Endothelial cell of umbilical vein (primary cell): ENCODE measurements at regions not wholly inside any gene's neighbourhood (a gene's known extent, or its start where the extent isn't known, plus 50 kb on each side); places are given as distances from the start of the nearest gene placed in this dataset.

Source experiments
- BruUV-seq: library from RNA; stranded (reverse); fragments of 400-500 nt; replicated peaks from 2 replicates; lab custom pipeline; 2021; lab: Mats Ljungman, UMichigan
- CTCF ChIA-PET: fragments of 300-600, 350-600 bp; sonication (Branson Sonifier 250); formaldehyde crosslinking; loops from one replicate; lab custom pipeline; 2021; ENCODE audit warnings: antibody characterized with exemption, inconsistent platforms; lab: Charles Lee
- POLR2A ChIA-PET: fragments of 300-600, 350-600 bp; sonication (Branson Sonifier 250); formaldehyde crosslinking; loops from one replicate; lab custom pipeline; 2021; ENCODE audit warnings: antibody characterized with exemption, inconsistent platforms; lab: Charles Lee
- DNase-seq: peaks from one replicate; pipeline ENCODE4 v3.0.0-alpha.2; 2011; ENCODE audit warnings: low read depth, low spot score
- FAIRE-seq: peaks from 2 replicates; lab custom pipeline; 2011; peaks lifted over from hg19 to GRCh38; lab: Jason Lieb, UNC
- H2AFZ ChIP-seq: 2 replicates; pipeline ENCODE4 v1.6.0; 2012; ENCODE audit warnings: low read depth, low read length, control low read depth, inconsistent platforms
- H3K27ac ChIP-seq: 2 replicates; pipeline ENCODE4 v1.5.1; 2011; ENCODE audit warnings: low read depth, mild to moderate bottlenecking, control low read depth, low read length, moderate library complexity; ENCODE audit not compliant: insufficient read depth
- H3K27me3 ChIP-seq, 2 experiments: 2 replicates each; pipeline versions ENCODE4 v1.6.0 to v1.6.1; 2011; ENCODE audit warnings: low read length in 2 of 2, mixed read lengths in 1 of 2; ENCODE audit not compliant: control insufficient read depth in 2 of 2, insufficient read depth in 2 of 2
- H3K36me3 ChIP-seq, 2 experiments: 2 replicates in 1 of 2; 3 replicates in 1 of 2; pipeline ENCODE4 v1.5.1; 2011; ENCODE audit warnings: low read length in 2 of 2, mild to moderate bottlenecking in 1 of 2, moderate library complexity in 1 of 2; ENCODE audit not compliant: control insufficient read depth in 2 of 2, insufficient read depth in 2 of 2; ENCODE audit errors: extremely low read depth in 1 of 2
- H3K4me1 ChIP-seq: 3 replicates; pipeline ENCODE4 v1.5.1; 2011; ENCODE audit warnings: mild to moderate bottlenecking, low read length; ENCODE audit not compliant: control insufficient read depth, insufficient read depth; ENCODE audit errors: extremely low read depth
- H3K4me2 ChIP-seq: 2 replicates; pipeline ENCODE4 v1.6.1; 2011; ENCODE audit warnings: low read length, control low read depth, mixed read lengths; ENCODE audit not compliant: insufficient read depth
- H3K4me3 ChIP-seq, 3 experiments: fragments of 200-600 bp in 1 of 3; sonication (generic), shearing (Covaris generic) in 1 of 3; replicated peaks in 1 of 3; 2 replicates each; pipeline ENCODE4 v1.5.1; 2011 to 2016; ENCODE audit warnings: control low read depth in 3 of 3, low read length in 3 of 3, mild to moderate bottlenecking in 2 of 3, inconsistent platforms in 1 of 3, low read depth in 1 of 3, moderate library complexity in 1 of 3; ENCODE audit not compliant: insufficient read depth in 1 of 3
- H3K79me2 ChIP-seq: 2 replicates; pipeline ENCODE4 v1.6.0; 2012; ENCODE audit warnings: low read length, inconsistent platforms; ENCODE audit not compliant: control insufficient read depth, insufficient read depth
- H3K9ac ChIP-seq: replicated peaks from 2 replicates; pipeline ENCODE3; 2011; ENCODE audit warnings: low read length, control low read depth; ENCODE audit not compliant: insufficient read depth; ENCODE audit errors: extremely low read depth
- H3K9me1 ChIP-seq: replicated peaks from 3 replicates; pipeline ENCODE4 v1.6.0; 2011; ENCODE audit warnings: mild to moderate bottlenecking, low read length; ENCODE audit not compliant: control insufficient read depth, insufficient read depth; ENCODE audit errors: extremely low read depth
- H3K9me3 ChIP-seq: replicated peaks from 2 replicates; pipeline ENCODE4 v1.5.1; 2012; ENCODE audit warnings: low read length, inconsistent platforms; ENCODE audit not compliant: control insufficient read depth, insufficient read depth
- H4K20me1 ChIP-seq: replicated peaks from 2 replicates; pipeline ENCODE3; 2011; ENCODE audit warnings: mild to moderate bottlenecking, low read length; ENCODE audit not compliant: control insufficient read depth, insufficient read depth; ENCODE audit errors: extremely low read depth
- EZH2 ChIP-seq: IDR thresholded peaks from 2 replicates; pipeline ENCODE4 v1.6.1; 2012; ENCODE audit warnings: borderline replicate concordance, low read depth, mild to moderate bottlenecking, moderate library complexity, low read length, inconsistent platforms; ENCODE audit not compliant: severe bottlenecking
- FOS ChIP-seq: IDR thresholded peaks from 2 replicates; pipeline ENCODE4 v1.6.1; 2011; ENCODE audit warnings: mild to moderate bottlenecking, low read length, moderate library complexity, borderline replicate concordance; ENCODE audit not compliant: insufficient read depth
- GATA2 ChIP-seq: IDR thresholded peaks from 2 replicates; pipeline ENCODE4 v1.7.0; 2011; ENCODE audit warnings: low read depth, mild to moderate bottlenecking, moderate library complexity, mixed read lengths, low read length; ENCODE audit not compliant: insufficient read length, insufficient read depth
- JUN ChIP-seq: IDR thresholded peaks from 2 replicates; pipeline ENCODE4 v1.6.1; 2011; ENCODE audit warnings: borderline replicate concordance, low read depth; ENCODE audit not compliant: insufficient read length, insufficient read depth
- MYC ChIP-seq: IDR thresholded peaks from one replicate; pipeline ENCODE4 v1.6.1; 2011; ENCODE audit warnings: mild to moderate bottlenecking, low read depth, low read length
- POLR2A ChIP-seq: IDR thresholded peaks from 2 replicates; pipeline ENCODE4 v1.6.1; 2012; ENCODE audit warnings: low read depth, mild to moderate bottlenecking, control low read depth, low read length
- POLR2AphosphoS5 ChIP-seq: IDR thresholded peaks from 2 replicates; pipeline ENCODE4 v1.6.1; 2012; ENCODE audit warnings: low read depth, mild to moderate bottlenecking, control low read depth, low read length, moderate library complexity; ENCODE audit not compliant: insufficient read depth
- dilution Hi-C: fragments of 300-500 bp; cut with MboI; formaldehyde crosslinking; loops from one replicate; pipeline ENCODE4 v1.15.0; 2019; ENCODE audit warnings: low sequenced_read_pairs; ENCODE audit not compliant: extremely low pct_ligation_motif_present
- intact Hi-C: fragments of 100-400 bp; cut with micrococcal nuclease; formaldehyde crosslinking; loops from one replicate; pipeline ENCODE4 v1.10.0; 2022
- TF ChIP-seq, protein P1 (sequence below), 2 donors: IDR thresholded peaks; 1 replicate in 1 of 2; 2 replicates in 1 of 2; pipeline ENCODE4 v1.5.1; 2011; ENCODE audit warnings: low read length in 2 of 2, mild to moderate bottlenecking in 2 of 2, moderate library complexity in 2 of 2, control low read depth in 1 of 2, inconsistent platforms in 1 of 2, low read depth in 1 of 2; ENCODE audit not compliant: insufficient read depth in 1 of 2; ENCODE audit errors: extremely low read depth in 1 of 2
- TF ChIP-seq, protein P2 (sequence below): IDR thresholded peaks from 2 replicates; pipeline ENCODE4 v1.6.1; 2011; ENCODE audit not compliant: insufficient read depth, insufficient read length

DNA sequence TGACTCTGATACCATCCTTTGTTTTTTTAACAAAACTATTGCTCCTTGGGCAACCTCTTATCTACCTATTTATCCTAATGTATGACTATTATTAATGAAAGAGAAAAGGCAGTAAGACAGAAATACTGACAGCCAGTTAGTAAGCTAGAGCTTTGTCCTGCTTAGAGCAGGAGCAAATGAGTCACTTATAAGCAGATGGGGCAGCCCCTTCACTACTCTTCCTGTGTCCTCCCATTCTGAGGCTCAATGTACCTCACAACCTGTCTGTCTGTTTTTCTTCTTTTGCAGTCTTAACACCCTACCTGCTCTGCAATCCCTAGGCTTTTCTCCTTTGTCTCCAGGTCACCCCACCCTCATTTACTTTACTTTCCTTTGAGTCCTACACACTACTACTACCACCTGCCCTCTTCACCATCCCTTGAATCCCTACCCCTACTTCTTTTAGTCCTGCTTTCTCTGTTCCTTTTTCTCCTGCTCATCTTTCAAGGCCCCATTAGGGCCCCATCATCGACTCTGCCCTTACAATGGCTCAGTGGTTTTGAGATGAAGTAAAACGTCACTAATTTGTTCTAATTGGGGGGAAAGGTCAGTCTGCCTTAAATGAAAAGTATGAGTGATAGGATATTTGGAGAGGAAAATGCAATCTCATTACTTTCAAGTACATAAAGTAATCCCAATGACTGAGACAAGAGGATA lies 294.3 kb downstream of the GUCY2F start:
- ChIA-PET CTCF (no interaction called here), POLR2A (no interaction called here)
- H3K79me2 ChIP-seq = no peaks in the 10 kb centered on the region
- H3K27ac ChIP-seq = no peak overlapping the region
- H3K4me3 ChIP-seq = no peak overlapping the region
- H3K27me3 ChIP-seq = no peaks in the 10 kb centered on the region
- H3K9ac ChIP-seq = no peak overlapping the region
- no peaks in the 10 kb centered on the region for H3K36me3 ChIP-seq
- DNase-seq (no peak), FAIRE-seq (no peak)
- no peaks in the 10 kb centered on the region for H4K20me1 ChIP-seq
- H3K9me1 ChIP-seq = no peaks in the 10 kb centered on the region
- no peaks in the 10 kb centered on the region for H3K9me3 ChIP-seq
- TF ChIP-seq, protein P1, sequence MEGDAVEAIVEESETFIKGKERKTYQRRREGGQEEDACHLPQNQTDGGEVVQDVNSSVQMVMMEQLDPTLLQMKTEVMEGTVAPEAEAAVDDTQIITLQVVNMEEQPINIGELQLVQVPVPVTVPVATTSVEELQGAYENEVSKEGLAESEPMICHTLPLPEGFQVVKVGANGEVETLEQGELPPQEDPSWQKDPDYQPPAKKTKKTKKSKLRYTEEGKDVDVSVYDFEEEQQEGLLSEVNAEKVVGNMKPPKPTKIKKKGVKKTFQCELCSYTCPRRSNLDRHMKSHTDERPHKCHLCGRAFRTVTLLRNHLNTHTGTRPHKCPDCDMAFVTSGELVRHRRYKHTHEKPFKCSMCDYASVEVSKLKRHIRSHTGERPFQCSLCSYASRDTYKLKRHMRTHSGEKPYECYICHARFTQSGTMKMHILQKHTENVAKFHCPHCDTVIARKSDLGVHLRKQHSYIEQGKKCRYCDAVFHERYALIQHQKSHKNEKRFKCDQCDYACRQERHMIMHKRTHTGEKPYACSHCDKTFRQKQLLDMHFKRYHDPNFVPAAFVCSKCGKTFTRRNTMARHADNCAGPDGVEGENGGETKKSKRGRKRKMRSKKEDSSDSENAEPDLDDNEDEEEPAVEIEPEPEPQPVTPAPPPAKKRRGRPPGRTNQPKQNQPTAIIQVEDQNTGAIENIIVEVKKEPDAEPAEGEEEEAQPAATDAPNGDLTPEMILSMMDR (IDR thresholded peaks at IDR 0.05; ENCODE audit: extremely low read depth in 1 of 2, insufficient read depth in 1 of 2, low read depth in 1 of 2, low read length in 2 of 2) = no peak
- TF ChIP-seq EZH2 = no peak
- no peak for TF ChIP-seq MYC
- TF ChIP-seq, protein P2, sequence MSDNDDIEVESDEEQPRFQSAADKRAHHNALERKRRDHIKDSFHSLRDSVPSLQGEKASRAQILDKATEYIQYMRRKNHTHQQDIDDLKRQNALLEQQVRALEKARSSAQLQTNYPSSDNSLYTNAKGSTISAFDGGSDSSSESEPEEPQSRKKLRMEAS = no peak
- no peak for TF ChIP-seq FOS
- TF ChIP-seq POLR2AphosphoS5 = no peak
- TF ChIP-seq JUN = no peak
- no peak for TF ChIP-seq GATA2
- TF ChIP-seq POLR2A = no peak
- no TSS peak for BruUV-seq
- no peak overlapping the region for H2AFZ ChIP-seq
- intact Hi-C loops (no loop called here), dilution Hi-C loops (no loop called here)
- H3K4me1 ChIP-seq = no peaks in the 10 kb centered on the region
- H3K4me2 ChIP-seq = no peak overlapping the region
